H1 (cell line): ENCODE measurements at regions not wholly inside any gene's neighbourhood (a gene's known extent, or its start where the extent isn't known, plus 50 kb on each side); places are given as distances from the start of the nearest gene placed in this dataset.

ENCODE experiments used
- CTCF ChIA-PET: fragments of 300-600 bp; sonication (Branson Sonifier 250); formaldehyde crosslinking; loops from one replicate; lab custom pipeline; 2021; ENCODE audit not compliant: partially characterized antibody; lab: Charles Lee
- POLR2A ChIA-PET: fragments of 300-600 bp; sonication (Branson Sonifier 250); formaldehyde crosslinking; loops from one replicate; lab custom pipeline; 2021; ENCODE audit warnings: inconsistent platforms; ENCODE audit not compliant: partially characterized antibody; lab: Charles Lee
- DNase-seq, 2 experiments: peaks; one replicate each; pipeline versions ENCODE4 v3.0.0 to v3.0.0-alpha.2; 2010 to 2022; ENCODE audit warnings: low spot score in 2 of 2, low read depth in 1 of 2, mixed read lengths in 1 of 2
- FAIRE-seq: peaks from 2 replicates; lab custom pipeline; 2011; peaks lifted over from hg19 to GRCh38; lab: Jason Lieb, UNC
- H2AFZ ChIP-seq: 2 replicates; pipeline ENCODE4 v1.8.1; 2012; ENCODE audit warnings: low read length, inconsistent platforms
- H2AK5ac ChIP-seq: 2 replicates; pipeline ENCODE4 v1.6.1; 2013; ENCODE audit warnings: low read depth, low read length
- H2BK120ac ChIP-seq: replicated peaks from 2 replicates; pipeline ENCODE3; 2013; ENCODE audit warnings: low read depth, low read length, inconsistent platforms
- H2BK12ac ChIP-seq: 2 replicates; pipeline ENCODE4 v1.6.1; 2013; ENCODE audit warnings: low read depth, low read length
- H2BK15ac ChIP-seq: 2 replicates; pipeline ENCODE4 v1.6.1; 2013; ENCODE audit warnings: low read length
- H2BK20ac ChIP-seq: 2 replicates; pipeline ENCODE4 v1.6.1; 2013; ENCODE audit warnings: low read length
- H2BK5ac ChIP-seq: 2 replicates; pipeline ENCODE4 v1.6.1; 2013; ENCODE audit warnings: low read depth, low read length
- H3K14ac ChIP-seq: 2 replicates; pipeline ENCODE4 v1.6.1; 2013; ENCODE audit warnings: inconsistent platforms; ENCODE audit not compliant: insufficient read length
- H3K18ac ChIP-seq: 2 replicates; pipeline ENCODE4 v1.6.1; 2013; ENCODE audit warnings: low read length; ENCODE audit errors: extremely low read depth
- H3K23ac ChIP-seq: 2 replicates; pipeline ENCODE4 v1.6.1; 2013; ENCODE audit warnings: inconsistent platforms; ENCODE audit not compliant: insufficient read length
- H3K23me2 ChIP-seq: 2 replicates; pipeline ENCODE4 v1.6.1; 2013; ENCODE audit warnings: low read depth, low read length
- H3K27ac ChIP-seq: 2 replicates; pipeline ENCODE4 v1.6.1; 2011; ENCODE audit warnings: low read depth, low read length, inconsistent platforms
- H3K27me3 ChIP-seq, 4 experiments: replicated peaks in 1 of 4; 1 replicate in 1 of 4; 2 replicates in 3 of 4; pipeline versions ENCODE4 v1.6.1 to v1.8.1; 2011 to 2013; ENCODE audit warnings: low read length in 3 of 4, mild to moderate bottlenecking in 3 of 4, inconsistent platforms in 2 of 4, mixed read lengths in 2 of 4, moderate library complexity in 1 of 4; ENCODE audit not compliant: control insufficient read depth in 3 of 4, insufficient read depth in 3 of 4; ENCODE audit errors: extremely low read depth in 1 of 4
- H3K36me3 ChIP-seq, 4 experiments: 2 replicates each; pipeline versions ENCODE4 v1.6.1 to v1.8.1; 2011 to 2013; ENCODE audit warnings: mild to moderate bottlenecking in 4 of 4, low read length in 3 of 4, moderate library complexity in 2 of 4, control low read depth in 1 of 4, inconsistent platforms in 1 of 4; ENCODE audit not compliant: insufficient read depth in 4 of 4, control insufficient read depth in 2 of 4
- H3K4ac ChIP-seq: replicated peaks from 2 replicates; pipeline ENCODE3; 2013; ENCODE audit warnings: low read length, low read depth, mixed read lengths, inconsistent platforms; ENCODE audit not compliant: insufficient read length
- H3K4me1 ChIP-seq, 4 experiments: replicated peaks in 1 of 4; 1 replicate in 1 of 4; 2 replicates in 3 of 4; pipeline versions ENCODE4 v1.6.1 to v1.8.1; 2011 to 2013; ENCODE audit warnings: low read length in 3 of 4, inconsistent platforms in 2 of 4, mixed read lengths in 1 of 4; ENCODE audit not compliant: insufficient read depth in 4 of 4, control insufficient read depth in 3 of 4
- H3K4me2 ChIP-seq, 2 experiments: 2 replicates each; pipeline versions ENCODE4 v1.6.1 to v1.8.1; 2011 to 2013; ENCODE audit warnings: low read depth in 2 of 2, low read length in 2 of 2, control low read depth in 1 of 2, inconsistent platforms in 1 of 2, mild to moderate bottlenecking in 1 of 2; ENCODE audit not compliant: insufficient read depth in 1 of 2
- H3K4me3 ChIP-seq, 4 experiments: fragments of 200-600, 300-600 bp in 1 of 4; sonication (generic), shearing (Covaris generic), sonication (Bioruptor Twin) in 1 of 4; 2 replicates each; pipeline versions ENCODE4 v1.5.1 to v1.8.1; 2011 to 2016; ENCODE audit warnings: low read length in 4 of 4, low read depth in 3 of 4, control low read depth in 2 of 4, inconsistent platforms in 2 of 4, mild to moderate bottlenecking in 2 of 4, mixed read lengths in 1 of 4, moderate library complexity in 1 of 4; ENCODE audit not compliant: insufficient read depth in 2 of 4; ENCODE audit errors: extremely low read depth in 1 of 4
- H3K56ac ChIP-seq: replicated peaks from 2 replicates; pipeline ENCODE3; 2013; ENCODE audit warnings: low read depth, mild to moderate bottlenecking, mixed read lengths, low read length, inconsistent platforms; ENCODE audit not compliant: insufficient read length
- H3K79me1 ChIP-seq: 2 replicates; pipeline ENCODE4 v1.6.1; 2013; ENCODE audit warnings: low read depth, low read length, control low read depth
- H3K79me2 ChIP-seq, 2 experiments: 2 replicates each; pipeline versions ENCODE4 v1.6.1 to v1.8.1; 2012 to 2013; ENCODE audit warnings: low read length in 2 of 2, mild to moderate bottlenecking in 2 of 2, inconsistent platforms in 1 of 2; ENCODE audit not compliant: insufficient read depth in 2 of 2, control insufficient read depth in 1 of 2
- H3K9ac ChIP-seq, 4 experiments: replicated peaks in 1 of 4; 1 replicate in 1 of 4; 2 replicates in 3 of 4; pipeline versions ENCODE4 v1.6.1 to v1.8.1; 2011 to 2013; ENCODE audit warnings: low read depth in 3 of 4, low read length in 3 of 4, control low read depth in 2 of 4, mild to moderate bottlenecking in 2 of 4, moderate library complexity in 2 of 4, inconsistent platforms in 1 of 4; ENCODE audit errors: extremely low read depth in 1 of 4
- H3K9me3 ChIP-seq, 2 experiments: 2 replicates each; pipeline versions ENCODE4 v1.6.1 to v1.8.1; 2012 to 2013; ENCODE audit warnings: mild to moderate bottlenecking in 2 of 2, moderate library complexity in 2 of 2, control low read depth in 1 of 2, inconsistent platforms in 1 of 2, low read depth in 1 of 2, low read length in 1 of 2, mixed read lengths in 1 of 2; ENCODE audit not compliant: insufficient read depth in 2 of 2
- H4K20me1 ChIP-seq, 2 experiments: replicated peaks in 1 of 2; 2 replicates each; pipeline versions ENCODE3 to v1.8.1; 2011 to 2013; ENCODE audit warnings: inconsistent platforms in 2 of 2, low read length in 2 of 2, mild to moderate bottlenecking in 1 of 2; ENCODE audit not compliant: insufficient read depth in 2 of 2, control insufficient read depth in 1 of 2
- H4K5ac ChIP-seq: 2 replicates; pipeline ENCODE4 v1.6.1; 2013; ENCODE audit warnings: low read length, low read depth, mixed read lengths, inconsistent platforms; ENCODE audit not compliant: insufficient read length
- H4K8ac ChIP-seq: 2 replicates; pipeline ENCODE4 v1.8.0; 2013; ENCODE audit warnings: mild to moderate bottlenecking, moderate library complexity, low read length, inconsistent platforms; ENCODE audit not compliant: insufficient read depth; ENCODE audit errors: extremely low read depth
- H4K91ac ChIP-seq: replicated peaks from 2 replicates; pipeline ENCODE3; 2013; ENCODE audit warnings: low read length, mixed read lengths, inconsistent platforms; ENCODE audit not compliant: insufficient read length
- BACH1 ChIP-seq: IDR thresholded peaks from 2 replicates; pipeline ENCODE4 v1.6.1; 2012; ENCODE audit warnings: low read length, improper control_type of control experiment
- BRCA1 ChIP-seq: IDR thresholded peaks from 2 replicates; pipeline ENCODE4 v1.6.1; 2012; ENCODE audit warnings: low read depth, low read length, improper control_type of control experiment
- CEBPB ChIP-seq: IDR thresholded peaks from 2 replicates; pipeline ENCODE4 v1.6.1; 2012; ENCODE audit warnings: low read depth, low read length
- CHD1 ChIP-seq: IDR thresholded peaks from 2 replicates; pipeline ENCODE4 v1.6.1; 2012; ENCODE audit warnings: low read depth, low read length, improper control_type of control experiment
- EZH2 ChIP-seq: fragments of 200-600 bp; sonication (generic); IDR thresholded peaks from 2 replicates; pipeline ENCODE4 v1.7.1; 2012; ENCODE audit warnings: low read depth, mild to moderate bottlenecking, moderate library complexity, low read length, inconsistent platforms; ENCODE audit not compliant: severe bottlenecking
- GABPA ChIP-seq: IDR thresholded peaks from 2 replicates; pipeline ENCODE4 v1.6.1; 2011; ENCODE audit warnings: mild to moderate bottlenecking, low read length, moderate library complexity, borderline replicate concordance; ENCODE audit not compliant: insufficient read depth
- HDAC2 ChIP-seq, 2 experiments: fragments of 300-600 bp in 1 of 2; sonication (generic) in 1 of 2; IDR thresholded peaks; 2 replicates each; pipeline ENCODE4 v1.6.1; 2011 to 2012; ENCODE audit warnings: low read depth in 2 of 2, low read length in 2 of 2, mild to moderate bottlenecking in 2 of 2, moderate library complexity in 2 of 2, borderline replicate concordance in 1 of 2, inconsistent platforms in 1 of 2
- JUN ChIP-seq: IDR thresholded peaks from 2 replicates; pipeline ENCODE4 v1.6.1; 2011; ENCODE audit warnings: low read depth, mild to moderate bottlenecking, improper control_type of control experiment, low read length
- POLR2AphosphoS5 ChIP-seq: IDR thresholded peaks from 2 replicates; pipeline ENCODE4 v1.6.1; 2011; ENCODE audit warnings: low read depth, low read length
- RFX5 ChIP-seq: IDR thresholded peaks from 2 replicates; pipeline ENCODE4 v1.6.1; 2011; ENCODE audit warnings: low read depth, low read length, improper control_type of control experiment, borderline replicate concordance
- RNF2 ChIP-seq: fragments of 200-900, 300-1000 bp; sonication (generic); IDR thresholded peaks from 2 replicates; pipeline ENCODE4 v1.7.1; 2016; ENCODE audit warnings: borderline replicate concordance, low read depth, mild to moderate bottlenecking, antibody characterized with exemption, low read length; ENCODE audit not compliant: poor library complexity, severe bottlenecking; ENCODE audit errors: missing control alignments
- SRF ChIP-seq: IDR thresholded peaks from 2 replicates; pipeline ENCODE4 v1.6.1; 2011; ENCODE audit warnings: mild to moderate bottlenecking, low read depth, low read length, moderate library complexity
- TBP ChIP-seq: IDR thresholded peaks from 2 replicates; pipeline ENCODE4 v1.6.1; 2011; ENCODE audit warnings: low read depth, low read length, improper control_type of control experiment
- ZNF274 ChIP-seq: IDR thresholded peaks from 2 replicates; pipeline ENCODE4 v1.7.0; 2012; ENCODE audit warnings: low read length, borderline replicate concordance; ENCODE audit errors: extremely low read depth
- WGBS, 2 experiments: shearing (Covaris generic) in 1 of 2; methylation state at CpG; one replicate each; pipeline versions ENCODE4 v1.1.6 to v1.1.7; 2013 to 2015; ENCODE audit warnings: low lambda C conversion rate in 2 of 2, mixed read lengths in 2 of 2, inconsistent platforms in 1 of 2, low coverage in 1 of 2, missing lambda C conversion rate in 1 of 2; ENCODE audit not compliant: insufficient replicate concordance in 2 of 2, insufficient coverage in 1 of 2, insufficient read length in 1 of 2; ENCODE audit errors: extremely low coverage in 1 of 2, missing lambda C conversion rate in 1 of 2; 5-methylcytosine and 5-hydroxymethylcytosine counted together

GRCh38 chr7:93812061-93812460 is 78.5 kb downstream of the TFPI2 start:
- Histone ChIP-seq H3K27ac (no peak overlapping the region), H3K4ac (no peak overlapping the region), H2BK120ac (no peak overlapping the region), H4K20me1 (no peaks in the 10 kb centered on the region), H3K79me2 (no peaks in the 10 kb centered on the region), H3K27me3 (no peaks in the 10 kb centered on the region), H2BK15ac (no peak overlapping the region), H3K18ac (no peak overlapping the region), H3K9ac (no peak overlapping the region), H4K91ac (no peak overlapping the region), H3K23ac (no peak overlapping the region), H3K4me2 (no peak overlapping the region), H3K56ac (no peak overlapping the region), H3K79me1 (no peaks in the 10 kb centered on the region), H3K14ac (no peak overlapping the region), H2BK5ac (no peak overlapping the region), H3K4me3 (no peak overlapping the region), H3K36me3 (no peaks in the 10 kb centered on the region), H3K4me1 (no peaks in the 10 kb centered on the region), H2AFZ (no peak overlapping the region), H3K23me2 (no peaks in the 10 kb centered on the region), H4K5ac (no peak overlapping the region), H2BK12ac (no peak overlapping the region), H3K9me3 (no peaks in the 10 kb centered on the region), H2BK20ac (no peak overlapping the region), H4K8ac (no peak overlapping the region), H2AK5ac (no peak overlapping the region)
- WGBS, 2 experiments, result 91% methylated on average over 4 of the region's 4 CpGs; no CpG with 5 or more reads in 1 of the 2 experiments
- FAIRE-seq (no peak), DNase-seq (no peak)
- ChIA-PET CTCF (no interaction called here), POLR2A (no interaction called here)
- TF ChIP-seq BRCA1 (no peak), JUN (no peak), HDAC2 (IDR thresholded peaks at IDR 0.05; ENCODE audit: borderline replicate concordance in 1 of 2, low read depth in 2 of 2, low read length in 2 of 2) (no peak), RNF2 (no peak), ZNF274 (no peak), POLR2AphosphoS5 (no peak), BACH1 (no peak), GABPA (no peak), TBP (no peak), CEBPB (no peak), CHD1 (no peak), EZH2 (no peak), RFX5 (no peak), SRF (no peak)
